PC-9 (cell line): ENCODE measurements at regions not wholly inside any gene's neighbourhood (a gene's known extent, or its start where the extent isn't known, plus 50 kb on each side); places are given as distances from the start of the nearest gene placed in this dataset.

Experiments
- EZH2 ChIP-seq: fragments of 200-600 bp; sonication (generic); IDR thresholded peaks from 2 replicates; pipeline ENCODE4 v1.8.0; 2017; ENCODE audit warnings: antibody characterized with exemption, low read depth
- TF ChIP-seq, protein P1 (sequence below): fragments of 200-600 bp; sonication (generic); conservative IDR thresholded peaks from 2 replicates; pipeline ENCODE4 v1.6.1; 2017; ENCODE audit warnings: mixed run types, antibody characterized with exemption, mild to moderate bottlenecking, moderate library complexity

DNA sequence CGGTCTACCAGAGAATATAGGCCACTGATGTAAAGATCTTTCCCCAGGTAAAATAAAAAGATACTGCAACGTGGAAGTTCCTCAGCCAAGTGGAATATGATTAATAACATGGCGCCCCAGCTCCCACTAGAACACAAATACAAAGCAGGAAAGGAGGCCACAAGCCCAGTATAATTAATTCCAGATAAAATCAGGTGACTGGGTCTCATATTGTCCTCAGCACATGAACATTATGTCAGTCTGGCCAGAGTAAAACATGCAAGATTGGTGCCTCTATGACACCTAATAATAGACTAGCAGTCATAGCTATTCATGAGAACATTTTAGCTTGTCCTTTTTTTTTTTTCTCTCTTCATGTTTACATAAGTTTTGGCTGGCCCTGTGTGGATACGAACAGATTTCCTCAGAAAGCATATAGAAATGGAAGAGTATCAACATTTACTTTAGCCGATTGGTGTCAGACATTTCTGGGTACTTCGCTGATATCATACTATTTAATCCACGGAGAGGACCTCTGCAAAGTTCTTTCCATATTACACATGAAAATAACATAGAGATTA is 523.8 kb upstream of the SETBP1 start:
- TF ChIP-seq, protein P1, sequence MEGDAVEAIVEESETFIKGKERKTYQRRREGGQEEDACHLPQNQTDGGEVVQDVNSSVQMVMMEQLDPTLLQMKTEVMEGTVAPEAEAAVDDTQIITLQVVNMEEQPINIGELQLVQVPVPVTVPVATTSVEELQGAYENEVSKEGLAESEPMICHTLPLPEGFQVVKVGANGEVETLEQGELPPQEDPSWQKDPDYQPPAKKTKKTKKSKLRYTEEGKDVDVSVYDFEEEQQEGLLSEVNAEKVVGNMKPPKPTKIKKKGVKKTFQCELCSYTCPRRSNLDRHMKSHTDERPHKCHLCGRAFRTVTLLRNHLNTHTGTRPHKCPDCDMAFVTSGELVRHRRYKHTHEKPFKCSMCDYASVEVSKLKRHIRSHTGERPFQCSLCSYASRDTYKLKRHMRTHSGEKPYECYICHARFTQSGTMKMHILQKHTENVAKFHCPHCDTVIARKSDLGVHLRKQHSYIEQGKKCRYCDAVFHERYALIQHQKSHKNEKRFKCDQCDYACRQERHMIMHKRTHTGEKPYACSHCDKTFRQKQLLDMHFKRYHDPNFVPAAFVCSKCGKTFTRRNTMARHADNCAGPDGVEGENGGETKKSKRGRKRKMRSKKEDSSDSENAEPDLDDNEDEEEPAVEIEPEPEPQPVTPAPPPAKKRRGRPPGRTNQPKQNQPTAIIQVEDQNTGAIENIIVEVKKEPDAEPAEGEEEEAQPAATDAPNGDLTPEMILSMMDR: no peak
- no peak for TF ChIP-seq EZH2
